GM21515 (cell line): ENCODE measurements at regions not wholly inside any gene's neighbourhood (a gene's known extent, or its start where the extent isn't known, plus 50 kb on each side); places are given as distances from the start of the nearest gene placed in this dataset.
"Not testable (repeated sequence)": the region's sequence is repeated elsewhere in the genome, so short reads cannot be mapped to it uniquely, and the experiment has no call there.

Experiments used
- ATAC-seq: cut with Tn5 transposase; IDR thresholded peaks from one replicate; pipeline ENCODE4 v1.9.1; 2021; ENCODE audit not compliant: unreplicated experiment

DNA sequence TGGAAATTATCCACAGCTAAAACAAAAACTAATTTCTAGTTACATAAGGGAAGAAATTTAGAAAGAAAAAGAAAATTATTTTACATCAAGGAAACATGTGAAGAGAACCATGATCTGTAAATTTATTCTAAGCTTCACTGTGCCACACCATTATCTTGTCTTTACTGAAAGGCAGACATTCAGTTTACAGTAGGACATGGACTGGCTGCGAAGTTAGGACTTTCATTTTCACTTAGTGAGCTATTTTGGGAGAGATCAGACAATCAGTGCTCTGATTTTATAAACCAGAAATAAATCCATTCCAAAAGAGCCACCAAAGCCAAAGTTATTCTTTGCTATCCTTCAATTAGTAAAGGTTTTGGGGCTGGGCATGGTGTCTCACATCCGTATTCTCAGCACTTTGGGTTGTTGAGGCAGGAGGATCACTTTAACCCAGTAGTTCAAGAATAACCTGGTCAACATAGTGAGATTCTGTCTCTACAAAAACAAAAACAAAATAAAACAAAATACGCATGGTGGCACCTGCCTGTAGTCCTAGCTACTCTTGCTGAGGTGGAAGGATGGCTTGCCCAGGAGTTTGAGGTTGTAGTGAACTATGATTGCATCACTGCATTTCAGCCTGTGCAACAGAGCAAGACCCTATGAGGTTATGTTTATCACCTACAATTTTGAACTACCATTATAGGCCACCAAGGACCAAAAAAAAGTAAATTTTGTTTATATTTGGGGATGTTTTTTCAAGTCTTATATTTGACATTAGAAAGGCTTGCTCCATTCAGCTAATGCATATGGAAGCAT, 1084.8 kb upstream of the ATXN7L3B start:
- ATAC-seq = no peak

DNA sequence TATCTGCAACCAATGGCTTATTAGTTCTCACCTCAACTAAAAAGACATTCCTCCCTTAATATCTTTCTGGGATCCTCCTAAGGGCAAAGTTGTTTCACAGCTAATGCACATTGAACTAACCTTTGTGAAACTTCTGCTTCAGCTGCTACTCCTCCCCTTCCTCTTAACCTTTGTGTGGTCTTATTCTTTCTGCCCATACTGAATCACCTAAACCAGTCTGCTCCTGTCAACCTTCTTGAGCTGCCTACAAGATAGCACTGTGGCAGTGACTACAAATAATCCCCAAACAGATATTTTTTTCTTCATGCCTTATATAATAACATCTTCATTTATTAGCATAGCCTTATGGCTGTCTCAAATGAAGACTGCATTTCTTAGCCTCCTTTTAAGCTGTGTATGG, 1077.4 kb upstream of the ATXN7L3B start:
- ATAC-seq = no peak

DNA sequence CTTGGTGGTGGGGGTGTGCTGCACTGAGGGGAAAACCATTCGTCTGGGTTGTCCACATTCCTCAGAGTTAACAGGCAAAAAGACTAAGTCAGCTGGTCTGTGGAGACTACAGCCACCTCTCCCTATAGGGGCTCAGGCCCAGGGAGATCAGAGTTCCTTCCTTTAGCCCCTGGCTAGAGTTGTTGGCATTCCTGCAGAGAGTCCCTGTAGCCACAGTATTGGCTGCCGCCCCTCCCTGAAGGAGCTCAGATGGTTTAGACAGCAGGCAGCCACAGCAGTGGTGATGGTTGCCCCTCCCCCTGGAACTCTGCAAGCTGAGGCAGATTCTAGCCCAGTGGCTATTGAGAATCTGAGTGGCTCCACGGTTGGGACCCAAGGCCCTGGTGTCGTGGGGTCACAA, 1072.5 kb upstream of the ATXN7L3B start:
- no peak for ATAC-seq

DNA sequence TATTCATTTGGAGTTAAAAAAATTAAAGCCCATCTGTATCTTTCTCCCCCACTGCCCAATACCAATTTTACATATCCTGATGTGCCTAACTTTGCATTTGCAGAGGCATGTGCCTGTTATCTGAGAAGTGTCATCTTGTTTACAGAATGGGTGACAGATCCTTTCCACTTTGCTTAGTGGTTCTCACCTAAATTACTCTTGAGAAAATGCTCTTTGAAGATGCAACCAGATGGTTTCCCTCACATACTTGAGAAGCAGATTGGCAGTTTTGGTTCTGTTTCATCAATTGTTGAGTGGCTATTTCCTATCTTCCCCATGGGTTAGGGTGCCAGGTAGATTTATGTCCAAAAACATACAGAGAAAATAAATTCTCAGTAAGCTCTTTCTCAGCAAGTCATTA, 1051.4 kb upstream of the ATXN7L3B start:
- no peak for ATAC-seq

DNA sequence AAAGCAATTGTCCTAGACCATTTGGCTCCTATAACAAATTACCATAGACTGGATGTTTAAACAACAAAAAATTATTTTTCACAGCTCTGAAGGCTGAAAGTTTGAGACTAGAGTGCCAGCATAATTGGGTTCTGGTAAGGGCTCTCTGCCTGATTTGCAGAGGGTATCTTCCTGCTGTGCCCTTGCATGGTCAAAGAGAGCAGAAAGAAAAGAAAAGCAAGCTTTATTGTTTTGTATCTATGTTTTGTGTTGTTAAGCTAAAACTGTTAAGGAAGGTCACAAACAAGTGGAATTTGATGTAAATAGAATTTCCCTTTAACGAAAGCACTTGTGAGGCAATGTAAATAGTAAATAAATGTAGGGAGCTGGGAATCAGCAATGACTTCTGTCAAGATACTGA, 1031.0 kb upstream of the ATXN7L3B start:
- no peak for ATAC-seq

DNA sequence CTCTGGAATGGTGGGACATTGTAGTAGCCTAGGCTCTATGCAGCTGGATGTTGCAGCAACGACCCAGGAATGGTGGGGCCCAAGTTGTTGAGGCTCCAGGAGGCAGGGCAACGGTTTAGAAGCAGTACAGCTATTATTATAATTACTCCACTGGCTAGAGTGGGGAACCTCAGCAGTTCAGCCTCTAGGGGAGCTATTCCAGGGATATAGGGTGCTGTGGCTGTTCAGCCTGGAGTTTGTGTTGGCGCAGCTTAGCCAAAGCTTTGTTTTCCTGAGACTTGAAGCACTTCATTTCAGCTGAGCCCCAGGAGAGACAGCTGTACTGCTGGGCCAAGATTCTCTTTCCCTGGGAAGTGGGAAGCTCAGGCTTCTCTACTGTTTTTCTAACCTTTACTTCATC, 1023.0 kb upstream of the ATXN7L3B start:
- ATAC-seq = no peak

DNA sequence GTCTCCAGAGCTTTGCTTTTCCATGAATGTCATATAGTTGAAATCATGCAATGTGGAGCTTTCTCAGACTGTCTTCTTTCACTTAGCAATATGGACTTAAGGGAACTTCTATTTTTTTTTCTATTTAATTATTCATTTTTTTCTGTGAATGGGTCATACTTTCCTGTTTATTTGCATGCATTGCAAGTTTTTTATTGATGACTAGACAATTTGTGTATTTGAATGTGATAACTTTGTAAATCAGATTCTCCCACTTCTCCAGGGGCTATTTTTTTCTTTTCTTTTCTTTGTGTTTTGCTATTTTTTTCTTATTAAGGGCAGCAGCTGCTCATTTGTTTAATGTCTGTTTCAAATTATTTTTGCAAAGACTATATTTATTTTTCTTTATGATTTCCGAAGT, 1019.8 kb upstream of the ATXN7L3B start:
- ATAC-seq = no peak

DNA sequence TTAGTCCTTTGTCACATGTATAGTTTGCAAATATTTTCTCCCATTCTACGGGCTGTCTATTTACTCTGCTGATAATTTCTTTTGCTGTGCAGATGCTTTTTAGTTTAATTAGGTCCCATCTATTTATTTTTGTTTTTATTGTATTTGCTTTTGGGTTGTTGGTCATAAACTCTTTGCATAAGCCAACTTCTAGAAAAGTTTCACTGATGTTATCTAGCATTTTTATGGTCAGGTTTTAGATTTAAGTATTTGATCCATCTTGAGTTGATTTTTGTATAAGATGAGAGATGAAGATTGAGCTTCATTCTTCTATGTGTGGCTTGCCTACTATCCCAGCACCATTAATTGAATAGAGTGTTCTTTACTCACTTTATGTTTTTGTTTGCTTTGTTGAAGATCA, 1008.4 kb upstream of the ATXN7L3B start:
- ATAC-seq = no peak

DNA sequence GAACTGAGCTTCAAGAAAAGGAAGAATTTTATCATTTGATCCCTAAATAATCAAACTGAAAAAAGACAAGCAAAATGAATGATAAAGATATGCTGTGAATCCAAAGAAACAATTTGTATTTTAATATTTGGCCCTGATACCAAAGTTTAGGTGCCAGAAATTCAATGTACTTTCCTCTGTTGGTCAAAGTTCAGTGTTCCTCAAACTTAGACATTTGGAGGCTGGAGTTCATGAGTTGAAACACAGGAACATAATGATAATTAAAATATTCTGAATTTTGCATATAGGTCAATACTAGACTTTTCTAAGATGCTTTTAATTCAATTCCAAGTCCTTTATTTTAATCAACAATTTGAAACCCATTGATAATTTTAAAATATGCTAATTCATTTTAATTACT, 1007.7 kb upstream of the ATXN7L3B start:
- ATAC-seq = no peak

DNA sequence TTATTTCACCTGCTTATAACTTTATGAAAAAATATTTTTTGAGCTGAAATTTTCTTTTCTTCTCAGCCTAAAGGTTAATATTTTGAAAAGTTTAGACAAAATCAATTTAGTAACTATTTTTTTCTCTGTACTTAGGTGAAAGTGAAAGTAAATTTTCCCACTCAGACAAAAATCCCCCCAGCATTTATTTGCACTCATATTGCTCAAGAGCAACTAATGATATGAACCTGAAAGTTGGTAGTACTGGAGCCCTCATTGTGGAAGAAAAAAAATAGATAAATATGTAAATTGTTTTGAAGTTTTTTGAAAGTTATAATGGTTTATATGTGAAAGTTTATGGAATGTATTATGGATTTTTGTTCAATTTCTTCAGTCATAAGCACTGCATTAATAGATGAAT, 1005.9 kb upstream of the ATXN7L3B start:
- no peak for ATAC-seq

DNA sequence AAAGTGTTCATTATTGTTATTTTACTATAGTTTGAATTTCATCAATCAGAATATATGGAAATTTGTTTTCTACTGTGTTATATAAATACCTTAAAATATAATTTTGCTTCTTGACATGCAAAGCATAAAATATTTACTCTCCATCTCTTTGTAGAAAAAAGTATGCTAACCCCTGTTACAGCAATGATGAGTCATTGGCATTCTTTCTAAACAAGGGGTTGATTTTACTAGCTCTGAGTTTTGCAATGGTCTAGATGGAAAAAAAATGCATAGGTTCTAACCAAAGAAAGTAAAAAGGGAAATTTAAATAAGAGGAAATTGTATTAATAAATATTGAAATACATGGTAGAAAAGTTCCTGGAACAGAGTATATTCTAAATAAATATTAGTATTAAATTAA, 990.2 kb upstream of the ATXN7L3B start:
- ATAC-seq = no peak

DNA sequence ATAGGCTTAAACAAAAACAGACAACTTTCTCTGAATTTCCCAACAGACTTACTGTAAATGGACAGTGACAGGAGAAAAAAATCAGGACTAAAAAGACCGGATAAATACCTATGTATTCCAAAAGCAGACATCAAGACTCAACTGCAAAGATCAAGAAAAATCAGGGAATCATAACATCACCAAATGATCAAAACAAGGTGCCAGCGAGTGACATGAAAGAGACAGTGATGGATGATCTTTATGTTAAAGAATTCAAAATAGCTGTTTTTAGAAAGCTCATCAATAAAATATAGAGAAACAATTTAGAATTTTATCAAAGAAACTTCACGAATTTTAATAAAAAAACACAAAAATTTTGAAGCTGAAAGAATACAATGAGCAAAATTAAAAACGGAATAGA, 952.5 kb upstream of the ATXN7L3B start:
- ATAC-seq = no peak

DNA sequence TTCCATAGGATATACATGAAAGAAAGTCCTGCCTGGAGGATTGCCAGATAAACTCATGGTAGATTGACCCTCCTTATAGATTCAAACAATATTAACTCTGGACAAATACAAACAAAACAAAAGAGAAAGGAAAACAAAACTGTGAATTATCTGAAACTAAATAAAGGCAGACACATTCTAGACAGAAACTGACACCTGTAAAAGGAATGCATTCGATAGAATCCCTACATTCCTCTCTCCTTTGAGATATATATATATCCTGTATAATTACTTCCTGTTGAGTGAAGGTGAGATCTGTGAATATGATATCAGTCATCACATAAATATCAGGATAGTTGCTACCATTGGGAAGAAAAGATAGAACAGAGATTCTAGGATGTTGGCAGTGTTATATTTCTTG, 948.4 kb upstream of the ATXN7L3B start:
- no peak for ATAC-seq

DNA sequence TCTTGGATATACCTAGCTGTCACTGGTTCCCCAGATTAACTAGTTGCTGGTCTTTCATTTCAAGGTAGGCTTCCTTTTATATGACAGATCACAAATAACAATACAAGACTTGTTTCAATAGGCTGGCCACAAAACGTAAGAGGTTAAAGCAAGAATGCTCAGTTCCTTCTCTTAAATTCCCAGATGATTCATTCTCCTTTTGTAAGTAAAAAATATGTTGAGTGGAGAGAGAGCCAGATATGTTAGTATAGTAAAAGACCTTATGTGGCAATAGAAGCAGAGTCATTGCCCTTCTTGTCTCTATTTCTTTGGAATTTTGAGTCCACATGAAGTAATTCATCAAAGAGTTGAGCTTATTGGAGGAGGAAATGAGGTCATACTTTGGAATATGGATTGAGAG, 939.0 kb upstream of the ATXN7L3B start:
- no peak for ATAC-seq

DNA sequence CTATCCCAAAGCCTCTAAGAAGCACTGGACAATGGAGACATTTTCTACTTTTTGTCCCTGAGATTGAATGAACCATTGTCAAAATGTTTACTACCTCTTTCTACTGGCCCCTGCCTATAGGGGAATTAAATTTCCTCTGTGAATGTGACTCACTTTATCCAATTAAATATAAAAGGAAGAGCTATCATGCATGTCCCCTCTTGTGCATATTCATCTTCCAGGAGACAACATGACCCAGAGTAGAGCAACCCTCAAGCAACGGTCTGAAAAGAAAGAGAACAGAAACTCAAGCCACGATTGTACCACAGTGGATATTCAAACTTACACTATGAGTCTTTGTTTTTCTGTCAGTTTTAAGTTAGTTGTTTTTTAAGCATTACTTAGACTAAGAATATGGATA, 938.4 kb upstream of the ATXN7L3B start:
- no peak for ATAC-seq

DNA sequence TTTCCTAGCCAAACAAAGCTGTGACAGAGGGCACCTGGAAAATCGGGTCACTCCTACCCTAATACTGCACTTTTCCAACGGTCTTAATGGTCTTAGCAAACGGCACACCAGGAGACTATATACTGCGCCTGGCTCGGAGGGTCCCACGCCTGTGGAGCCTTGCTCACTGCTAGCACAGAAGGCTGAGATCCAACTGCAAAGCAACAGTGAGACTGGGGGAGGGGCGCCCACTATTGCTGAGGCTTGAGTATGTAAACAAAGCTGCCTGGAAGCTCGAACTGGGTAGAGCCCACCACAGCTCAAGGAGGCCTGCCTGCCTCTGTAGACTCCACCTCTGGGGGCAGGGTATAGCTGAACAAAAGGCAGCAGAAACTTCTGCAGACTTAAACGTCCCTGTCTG, 931.7 kb upstream of the ATXN7L3B start:
- ATAC-seq = not testable (repeated sequence)

DNA sequence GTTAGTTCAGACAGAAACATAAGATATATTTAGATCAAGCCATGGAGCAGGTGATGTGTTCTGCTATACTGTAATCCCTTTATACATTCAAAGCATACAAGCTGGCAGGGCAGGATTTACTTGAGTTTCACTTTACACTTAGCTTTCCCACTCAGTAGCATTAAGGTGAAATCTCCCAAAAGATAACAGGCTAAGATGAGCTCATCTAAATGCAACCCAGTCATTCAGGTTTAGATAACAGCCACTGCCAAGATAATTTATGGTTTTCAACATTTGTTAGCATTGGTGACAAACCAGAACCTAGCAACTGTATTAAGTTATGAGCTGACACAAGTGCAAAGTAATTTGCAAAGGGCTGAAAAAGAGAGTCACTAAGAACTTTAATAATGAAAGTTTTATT, 925.1 kb upstream of the ATXN7L3B start:
- ATAC-seq = no peak

DNA sequence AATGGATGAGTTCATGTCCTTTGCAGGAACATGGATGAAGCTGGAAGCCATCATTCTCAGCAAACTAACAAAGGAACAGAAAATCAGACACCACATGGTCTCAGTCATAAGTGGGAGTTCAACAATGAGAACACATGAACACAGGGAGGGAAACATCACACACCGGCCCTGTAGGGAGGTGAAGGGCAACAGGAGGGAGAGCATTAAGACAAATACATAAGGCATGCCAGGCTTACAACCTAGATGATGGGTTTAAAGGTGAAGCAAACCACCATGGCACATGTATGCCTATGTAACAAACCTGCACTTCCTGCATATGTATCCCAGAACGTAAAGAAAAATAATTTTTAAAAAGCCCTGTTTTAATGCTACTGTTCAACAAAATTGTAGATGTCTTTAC, 914.2 kb upstream of the ATXN7L3B start:
- ATAC-seq = no peak

DNA sequence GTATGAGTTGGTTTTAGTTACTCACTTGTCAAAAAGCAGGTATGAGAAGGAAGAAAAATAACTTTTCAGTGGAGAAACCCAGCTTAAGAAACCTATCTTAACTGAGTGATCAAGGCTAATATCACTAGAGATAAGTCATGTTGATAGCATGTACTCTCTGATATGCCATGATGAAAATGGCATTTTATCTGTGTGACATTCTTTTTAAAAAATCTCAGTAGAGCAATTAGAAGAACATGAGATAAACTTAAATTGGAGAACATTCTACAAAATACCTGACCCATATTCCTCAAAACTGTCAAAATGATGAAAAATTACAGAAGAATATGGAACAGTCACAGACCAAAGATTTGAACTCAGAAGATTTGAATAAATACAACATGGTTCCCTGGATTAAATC, 912.4 kb upstream of the ATXN7L3B start:
- ATAC-seq = no peak

DNA sequence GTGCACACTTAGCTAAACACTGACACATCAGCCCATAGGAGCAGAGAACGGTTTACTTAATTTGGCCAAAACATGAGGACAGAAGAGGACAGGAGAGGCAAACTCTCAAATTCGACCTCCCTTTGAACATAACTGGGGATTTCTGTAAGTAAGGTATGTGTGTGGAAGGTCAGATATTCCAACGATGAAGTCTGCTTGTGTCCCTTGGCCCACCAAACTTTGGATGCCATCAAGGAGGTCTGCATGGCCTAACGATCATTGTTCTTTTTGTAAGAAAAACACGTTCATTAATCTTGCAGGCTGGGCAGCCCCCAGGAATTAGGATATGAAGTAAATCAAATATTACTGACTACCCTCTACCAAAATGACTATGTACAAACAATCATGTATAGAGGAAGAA, 908.5 kb upstream of the ATXN7L3B start:
- no peak for ATAC-seq

DNA sequence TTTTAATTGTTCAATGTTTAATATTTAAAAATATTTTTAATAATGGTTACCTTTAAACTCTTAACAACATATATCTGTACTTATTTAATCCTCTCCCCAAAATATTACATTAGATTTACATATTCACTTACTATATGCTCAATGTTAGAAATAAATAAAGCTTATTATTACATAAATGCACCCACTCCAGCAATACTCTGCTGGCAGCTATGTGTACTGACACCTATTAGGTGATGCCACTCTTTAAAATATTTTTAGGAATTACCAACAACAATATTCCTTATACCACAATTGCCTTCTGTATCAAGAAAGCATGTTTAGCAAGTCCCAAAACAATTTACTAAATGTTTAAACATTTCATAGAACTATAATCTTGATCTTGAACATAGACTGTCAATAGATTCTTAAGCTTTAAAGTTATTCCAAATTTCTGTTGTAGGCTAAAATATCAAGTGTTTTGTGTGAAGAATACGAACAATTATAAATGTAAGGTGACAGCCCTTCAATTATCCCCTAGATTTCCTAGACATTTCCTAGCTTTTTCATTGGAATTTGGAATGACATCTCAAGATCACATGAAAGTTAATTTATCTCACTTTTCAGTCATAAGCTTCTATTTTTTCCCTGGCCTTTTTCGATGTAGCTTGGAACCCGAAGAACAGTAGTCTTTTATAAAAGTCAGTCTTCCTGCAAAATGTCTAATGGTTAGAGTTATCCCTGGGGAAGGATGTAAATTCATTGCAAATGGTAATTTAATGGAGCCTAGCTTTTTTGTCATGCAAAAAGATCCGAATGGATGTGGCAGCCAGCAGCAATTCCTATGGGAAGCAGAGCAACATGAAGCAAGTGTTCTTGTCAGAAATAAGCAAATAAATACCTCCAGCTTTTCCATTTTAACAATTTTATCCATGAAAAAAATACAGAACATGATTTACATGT, 907.5 kb upstream of the ATXN7L3B start:
- no peak for ATAC-seq

DNA sequence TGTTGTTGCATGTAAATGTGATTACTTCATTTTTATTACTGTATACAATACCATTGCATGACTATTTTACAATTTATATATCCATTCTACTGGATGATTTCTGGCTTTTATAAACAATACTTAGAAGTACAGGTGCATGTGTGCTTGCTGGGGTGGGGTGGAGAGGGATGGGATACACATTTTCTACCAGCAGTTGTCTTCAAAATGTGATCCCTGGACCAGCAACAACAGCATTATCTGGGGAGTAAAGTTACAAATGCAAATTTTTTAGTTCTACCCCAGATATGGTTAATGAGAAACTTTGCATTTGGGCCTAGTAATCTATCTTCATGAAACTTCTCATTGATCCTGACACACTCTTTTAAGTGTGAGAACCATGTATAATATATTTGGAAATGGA, 905.4 kb upstream of the ATXN7L3B start:
- no peak for ATAC-seq
